ENCODE measurements at regions not wholly inside any gene's neighbourhood (a gene's known extent, or its start where the extent isn't known, plus 50 kb on each side); places are given as distances from the start of the nearest gene placed in this dataset.

DNA sequence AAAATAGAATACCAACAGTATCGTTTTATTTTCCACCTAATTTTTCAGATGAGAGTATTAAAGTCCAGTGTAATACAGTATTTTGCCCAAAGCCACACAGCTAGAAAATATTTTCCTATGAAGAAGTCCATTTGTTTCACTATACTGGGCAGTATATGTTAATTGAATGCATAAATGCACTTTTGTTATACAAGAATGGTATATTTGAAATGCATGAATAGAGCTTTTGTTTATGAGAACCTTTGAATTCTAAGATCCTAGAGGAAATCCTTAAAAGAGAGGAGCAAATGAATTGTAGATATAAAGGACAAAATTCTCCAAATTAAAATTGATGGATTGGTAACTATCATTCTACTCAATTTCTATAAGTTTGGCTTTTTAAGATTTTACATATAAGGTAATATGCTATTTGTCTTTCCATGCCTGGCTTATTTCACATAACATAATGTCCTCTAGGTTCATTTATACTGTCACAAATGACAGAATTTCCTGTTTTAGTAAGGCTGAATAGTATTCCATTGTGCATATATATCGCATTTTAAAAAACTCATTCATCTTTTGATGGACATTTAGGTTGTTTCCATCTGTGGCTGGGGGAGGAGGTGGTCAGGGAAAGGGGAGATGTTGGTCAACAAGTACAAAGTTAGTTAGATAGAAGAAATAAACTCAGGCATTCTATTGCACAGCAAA, 136.6 kb upstream of the DCN start:
- H3K27ac ChIP-seq (ENCODE audit: low read depth, low read length, poor library complexity, severe bottlenecking), result no peak overlapping the region

GRCh38 chr12:91317306-91317705, 134.7 kb upstream of the DCN start:
- H4K20me1 ChIP-seq (ENCODE audit: insufficient read depth, low read length), result no peaks in the 10 kb centered on the region
- no peaks in the 10 kb centered on the region for H3K9me2 ChIP-seq (ENCODE audit: low read depth, low read length)
- no peaks in the 10 kb centered on the region for H3K79me2 ChIP-seq (ENCODE audit: insufficient read depth, low read length)
- H3F3A ChIP-seq (ENCODE audit: insufficient read depth, low read length), result no peaks in the 10 kb centered on the region
- TF ChIP-seq, protein P1, sequence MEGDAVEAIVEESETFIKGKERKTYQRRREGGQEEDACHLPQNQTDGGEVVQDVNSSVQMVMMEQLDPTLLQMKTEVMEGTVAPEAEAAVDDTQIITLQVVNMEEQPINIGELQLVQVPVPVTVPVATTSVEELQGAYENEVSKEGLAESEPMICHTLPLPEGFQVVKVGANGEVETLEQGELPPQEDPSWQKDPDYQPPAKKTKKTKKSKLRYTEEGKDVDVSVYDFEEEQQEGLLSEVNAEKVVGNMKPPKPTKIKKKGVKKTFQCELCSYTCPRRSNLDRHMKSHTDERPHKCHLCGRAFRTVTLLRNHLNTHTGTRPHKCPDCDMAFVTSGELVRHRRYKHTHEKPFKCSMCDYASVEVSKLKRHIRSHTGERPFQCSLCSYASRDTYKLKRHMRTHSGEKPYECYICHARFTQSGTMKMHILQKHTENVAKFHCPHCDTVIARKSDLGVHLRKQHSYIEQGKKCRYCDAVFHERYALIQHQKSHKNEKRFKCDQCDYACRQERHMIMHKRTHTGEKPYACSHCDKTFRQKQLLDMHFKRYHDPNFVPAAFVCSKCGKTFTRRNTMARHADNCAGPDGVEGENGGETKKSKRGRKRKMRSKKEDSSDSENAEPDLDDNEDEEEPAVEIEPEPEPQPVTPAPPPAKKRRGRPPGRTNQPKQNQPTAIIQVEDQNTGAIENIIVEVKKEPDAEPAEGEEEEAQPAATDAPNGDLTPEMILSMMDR (IDR thresholded peaks at IDR 0.05; ENCODE audit: low read length), result no peak
- TF ChIP-seq EZH2 (IDR thresholded peaks at IDR 0.05; ENCODE audit: borderline replicate concordance, low read length), result no peak
- H3K36me3 ChIP-seq (ENCODE audit: insufficient read depth, low read length), result no peaks in the 10 kb centered on the region
- H3K27me3 ChIP-seq (ENCODE audit: insufficient read depth, low read length), result no peaks in the 10 kb centered on the region
- no peak overlapping the region for H2AFZ ChIP-seq (ENCODE audit: low read length)
- no peak overlapping the region for H3K9ac ChIP-seq (ENCODE audit: low read length)
- no peak overlapping the region for H3K4me3 ChIP-seq (ENCODE audit: low read depth, low read length, poor library complexity, severe bottlenecking)
- H3K9me3 ChIP-seq (ENCODE audit: low read length), result no peaks in the 10 kb centered on the region
- no peak overlapping the region for H3K27ac ChIP-seq (ENCODE audit: low read depth, low read length, poor library complexity, severe bottlenecking)
- H3K4me2 ChIP-seq (ENCODE audit: low read length), result no peak overlapping the region
- H3K4me1 ChIP-seq (ENCODE audit: insufficient read depth, low read length, severe bottlenecking), result no peaks in the 10 kb centered on the region

More for the DNA sequence above, 136.6 kb upstream of the DCN start:
- no peak overlapping the region for H3K4me2 ChIP-seq (ENCODE audit: low read length)
- H3K4me1 ChIP-seq (ENCODE audit: insufficient read depth, low read length, severe bottlenecking), result no peaks in the 10 kb centered on the region
- no peaks in the 10 kb centered on the region for H3K27me3 ChIP-seq (ENCODE audit: insufficient read depth, low read length)
- no peaks in the 10 kb centered on the region for H3K79me2 ChIP-seq (ENCODE audit: insufficient read depth, low read length)
- TF ChIP-seq EZH2 (IDR thresholded peaks at IDR 0.05; ENCODE audit: borderline replicate concordance, low read length), result no peak
- TF ChIP-seq, protein P1 (IDR thresholded peaks at IDR 0.05; ENCODE audit: low read length), result no peak
- no peaks in the 10 kb centered on the region for H3F3A ChIP-seq (ENCODE audit: insufficient read depth, low read length)
- H3K4me3 ChIP-seq (ENCODE audit: low read depth, low read length, poor library complexity, severe bottlenecking), result no peak overlapping the region
- H3K36me3 ChIP-seq (ENCODE audit: insufficient read depth, low read length), result no peaks in the 10 kb centered on the region
- no peak overlapping the region for H2AFZ ChIP-seq (ENCODE audit: low read length)
- no peaks in the 10 kb centered on the region for H3K9me3 ChIP-seq (ENCODE audit: low read length)
- no peak overlapping the region for H3K9ac ChIP-seq (ENCODE audit: low read length)
- H3K9me2 ChIP-seq (ENCODE audit: low read depth, low read length), result no peaks in the 10 kb centered on the region
- H4K20me1 ChIP-seq (ENCODE audit: insufficient read depth, low read length), result no peaks in the 10 kb centered on the region

DNA sequence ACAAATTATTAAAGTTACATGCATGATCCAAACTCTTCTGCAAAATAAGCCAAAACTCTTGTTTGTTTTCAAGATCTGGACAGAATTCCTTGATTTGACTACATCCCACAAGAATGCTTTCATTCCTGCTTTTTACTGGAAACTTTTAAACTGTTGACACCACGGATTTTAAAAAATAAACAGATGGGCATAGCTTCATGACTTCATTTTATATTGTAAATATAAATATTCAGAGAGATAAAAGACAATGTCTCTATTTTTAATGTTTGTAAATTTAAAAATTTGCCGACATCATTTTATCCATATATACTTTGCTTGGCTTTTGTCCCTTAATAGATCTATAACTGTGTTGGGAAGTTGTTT, 134.3 kb upstream of the DCN start:
- Histone ChIP-seq H3K9me2 (ENCODE audit: low read depth, low read length) (no peaks in the 10 kb centered on the region), H3K79me2 (ENCODE audit: insufficient read depth, low read length) (no peaks in the 10 kb centered on the region), H3K4me3 (ENCODE audit: low read depth, low read length, poor library complexity, severe bottlenecking) (no peak overlapping the region), H3K4me2 (ENCODE audit: low read length) (no peak overlapping the region), H3K27me3 (ENCODE audit: insufficient read depth, low read length) (no peaks in the 10 kb centered on the region), H3K4me1 (ENCODE audit: insufficient read depth, low read length, severe bottlenecking) (no peaks in the 10 kb centered on the region), H2AFZ (ENCODE audit: low read length) (no peak overlapping the region), H3K9ac (ENCODE audit: low read length) (no peak overlapping the region), H3F3A (ENCODE audit: insufficient read depth, low read length) (no peaks in the 10 kb centered on the region), H3K36me3 (ENCODE audit: insufficient read depth, low read length) (no peaks in the 10 kb centered on the region), H3K27ac (ENCODE audit: low read depth, low read length, poor library complexity, severe bottlenecking) (no peak overlapping the region), H4K20me1 (ENCODE audit: insufficient read depth, low read length) (no peaks in the 10 kb centered on the region), H3K9me3 (ENCODE audit: low read length) (no peaks in the 10 kb centered on the region)
- TF ChIP-seq, protein P1 (IDR thresholded peaks at IDR 0.05; ENCODE audit: low read length), result no peak
- no peak for TF ChIP-seq EZH2 (IDR thresholded peaks at IDR 0.05; ENCODE audit: borderline replicate concordance, low read length)
